H1 (cell line): ENCODE measurements at regions not wholly inside any gene's neighbourhood (a gene's known extent, or its start where the extent isn't known, plus 50 kb on each side); places are given as distances from the start of the nearest gene placed in this dataset.

Source experiments
- CTCF ChIA-PET: fragments of 300-600 bp; sonication (Branson Sonifier 250); formaldehyde crosslinking; loops from one replicate; lab custom pipeline; 2021; ENCODE audit not compliant: partially characterized antibody; lab: Charles Lee
- POLR2A ChIA-PET: fragments of 300-600 bp; sonication (Branson Sonifier 250); formaldehyde crosslinking; loops from one replicate; lab custom pipeline; 2021; ENCODE audit warnings: inconsistent platforms; ENCODE audit not compliant: partially characterized antibody; lab: Charles Lee
- DNase-seq, 2 experiments: peaks; one replicate each; pipeline versions ENCODE4 v3.0.0 to v3.0.0-alpha.2; 2010 to 2022; ENCODE audit warnings: low spot score in 2 of 2, low read depth in 1 of 2, mixed read lengths in 1 of 2
- FAIRE-seq: peaks from 2 replicates; lab custom pipeline; 2011; peaks lifted over from hg19 to GRCh38; lab: Jason Lieb, UNC
- H2AFZ ChIP-seq: 2 replicates; pipeline ENCODE4 v1.8.1; 2012; ENCODE audit warnings: low read length, inconsistent platforms
- H2AK5ac ChIP-seq: 2 replicates; pipeline ENCODE4 v1.6.1; 2013; ENCODE audit warnings: low read depth, low read length
- H2BK120ac ChIP-seq: replicated peaks from 2 replicates; pipeline ENCODE3; 2013; ENCODE audit warnings: low read depth, low read length, inconsistent platforms
- H2BK12ac ChIP-seq: 2 replicates; pipeline ENCODE4 v1.6.1; 2013; ENCODE audit warnings: low read depth, low read length
- H2BK15ac ChIP-seq: 2 replicates; pipeline ENCODE4 v1.6.1; 2013; ENCODE audit warnings: low read length
- H2BK20ac ChIP-seq: 2 replicates; pipeline ENCODE4 v1.6.1; 2013; ENCODE audit warnings: low read length
- H2BK5ac ChIP-seq: 2 replicates; pipeline ENCODE4 v1.6.1; 2013; ENCODE audit warnings: low read depth, low read length
- H3K14ac ChIP-seq: 2 replicates; pipeline ENCODE4 v1.6.1; 2013; ENCODE audit warnings: inconsistent platforms; ENCODE audit not compliant: insufficient read length
- H3K18ac ChIP-seq: 2 replicates; pipeline ENCODE4 v1.6.1; 2013; ENCODE audit warnings: low read length; ENCODE audit errors: extremely low read depth
- H3K23ac ChIP-seq: 2 replicates; pipeline ENCODE4 v1.6.1; 2013; ENCODE audit warnings: inconsistent platforms; ENCODE audit not compliant: insufficient read length
- H3K23me2 ChIP-seq: 2 replicates; pipeline ENCODE4 v1.6.1; 2013; ENCODE audit warnings: low read depth, low read length
- H3K27ac ChIP-seq: 2 replicates; pipeline ENCODE4 v1.6.1; 2011; ENCODE audit warnings: low read depth, low read length, inconsistent platforms
- H3K27me3 ChIP-seq, 4 experiments: replicated peaks in 1 of 4; 1 replicate in 1 of 4; 2 replicates in 3 of 4; pipeline versions ENCODE4 v1.6.1 to v1.8.1; 2011 to 2013; ENCODE audit warnings: low read length in 3 of 4, mild to moderate bottlenecking in 3 of 4, inconsistent platforms in 2 of 4, mixed read lengths in 2 of 4, moderate library complexity in 1 of 4; ENCODE audit not compliant: control insufficient read depth in 3 of 4, insufficient read depth in 3 of 4; ENCODE audit errors: extremely low read depth in 1 of 4
- H3K36me3 ChIP-seq, 4 experiments: 2 replicates each; pipeline versions ENCODE4 v1.6.1 to v1.8.1; 2011 to 2013; ENCODE audit warnings: mild to moderate bottlenecking in 4 of 4, low read length in 3 of 4, moderate library complexity in 2 of 4, control low read depth in 1 of 4, inconsistent platforms in 1 of 4; ENCODE audit not compliant: insufficient read depth in 4 of 4, control insufficient read depth in 2 of 4
- H3K4ac ChIP-seq: replicated peaks from 2 replicates; pipeline ENCODE3; 2013; ENCODE audit warnings: low read length, low read depth, mixed read lengths, inconsistent platforms; ENCODE audit not compliant: insufficient read length
- H3K4me1 ChIP-seq, 4 experiments: replicated peaks in 1 of 4; 1 replicate in 1 of 4; 2 replicates in 3 of 4; pipeline versions ENCODE4 v1.6.1 to v1.8.1; 2011 to 2013; ENCODE audit warnings: low read length in 3 of 4, inconsistent platforms in 2 of 4, mixed read lengths in 1 of 4; ENCODE audit not compliant: insufficient read depth in 4 of 4, control insufficient read depth in 3 of 4
- H3K4me2 ChIP-seq, 2 experiments: 2 replicates each; pipeline versions ENCODE4 v1.6.1 to v1.8.1; 2011 to 2013; ENCODE audit warnings: low read depth in 2 of 2, low read length in 2 of 2, control low read depth in 1 of 2, inconsistent platforms in 1 of 2, mild to moderate bottlenecking in 1 of 2; ENCODE audit not compliant: insufficient read depth in 1 of 2
- H3K4me3 ChIP-seq, 4 experiments: fragments of 200-600, 300-600 bp in 1 of 4; sonication (generic), shearing (Covaris generic), sonication (Bioruptor Twin) in 1 of 4; 2 replicates each; pipeline versions ENCODE4 v1.5.1 to v1.8.1; 2011 to 2016; ENCODE audit warnings: low read length in 4 of 4, low read depth in 3 of 4, control low read depth in 2 of 4, inconsistent platforms in 2 of 4, mild to moderate bottlenecking in 2 of 4, mixed read lengths in 1 of 4, moderate library complexity in 1 of 4; ENCODE audit not compliant: insufficient read depth in 2 of 4; ENCODE audit errors: extremely low read depth in 1 of 4
- H3K56ac ChIP-seq: replicated peaks from 2 replicates; pipeline ENCODE3; 2013; ENCODE audit warnings: low read depth, mild to moderate bottlenecking, mixed read lengths, low read length, inconsistent platforms; ENCODE audit not compliant: insufficient read length
- H3K79me1 ChIP-seq: 2 replicates; pipeline ENCODE4 v1.6.1; 2013; ENCODE audit warnings: low read depth, low read length, control low read depth
- H3K79me2 ChIP-seq, 2 experiments: 2 replicates each; pipeline versions ENCODE4 v1.6.1 to v1.8.1; 2012 to 2013; ENCODE audit warnings: low read length in 2 of 2, mild to moderate bottlenecking in 2 of 2, inconsistent platforms in 1 of 2; ENCODE audit not compliant: insufficient read depth in 2 of 2, control insufficient read depth in 1 of 2
- H3K9ac ChIP-seq, 4 experiments: replicated peaks in 1 of 4; 1 replicate in 1 of 4; 2 replicates in 3 of 4; pipeline versions ENCODE4 v1.6.1 to v1.8.1; 2011 to 2013; ENCODE audit warnings: low read depth in 3 of 4, low read length in 3 of 4, control low read depth in 2 of 4, mild to moderate bottlenecking in 2 of 4, moderate library complexity in 2 of 4, inconsistent platforms in 1 of 4; ENCODE audit errors: extremely low read depth in 1 of 4
- H3K9me3 ChIP-seq, 2 experiments: 2 replicates each; pipeline versions ENCODE4 v1.6.1 to v1.8.1; 2012 to 2013; ENCODE audit warnings: mild to moderate bottlenecking in 2 of 2, moderate library complexity in 2 of 2, control low read depth in 1 of 2, inconsistent platforms in 1 of 2, low read depth in 1 of 2, low read length in 1 of 2, mixed read lengths in 1 of 2; ENCODE audit not compliant: insufficient read depth in 2 of 2
- H4K20me1 ChIP-seq, 2 experiments: replicated peaks in 1 of 2; 2 replicates each; pipeline versions ENCODE3 to v1.8.1; 2011 to 2013; ENCODE audit warnings: inconsistent platforms in 2 of 2, low read length in 2 of 2, mild to moderate bottlenecking in 1 of 2; ENCODE audit not compliant: insufficient read depth in 2 of 2, control insufficient read depth in 1 of 2
- H4K5ac ChIP-seq: 2 replicates; pipeline ENCODE4 v1.6.1; 2013; ENCODE audit warnings: low read length, low read depth, mixed read lengths, inconsistent platforms; ENCODE audit not compliant: insufficient read length
- H4K8ac ChIP-seq: 2 replicates; pipeline ENCODE4 v1.8.0; 2013; ENCODE audit warnings: mild to moderate bottlenecking, moderate library complexity, low read length, inconsistent platforms; ENCODE audit not compliant: insufficient read depth; ENCODE audit errors: extremely low read depth
- H4K91ac ChIP-seq: replicated peaks from 2 replicates; pipeline ENCODE3; 2013; ENCODE audit warnings: low read length, mixed read lengths, inconsistent platforms; ENCODE audit not compliant: insufficient read length
- CEBPB ChIP-seq: IDR thresholded peaks from 2 replicates; pipeline ENCODE4 v1.6.1; 2012; ENCODE audit warnings: low read depth, low read length
- CHD2 ChIP-seq: IDR thresholded peaks from 2 replicates; pipeline ENCODE4 v1.6.1; 2012; ENCODE audit warnings: low read length, improper control_type of control experiment
- WGBS, 2 experiments: shearing (Covaris generic) in 1 of 2; methylation state at CpG; one replicate each; pipeline versions ENCODE4 v1.1.6 to v1.1.7; 2013 to 2015; ENCODE audit warnings: low lambda C conversion rate in 2 of 2, mixed read lengths in 2 of 2, inconsistent platforms in 1 of 2, low coverage in 1 of 2, missing lambda C conversion rate in 1 of 2; ENCODE audit not compliant: insufficient replicate concordance in 2 of 2, insufficient coverage in 1 of 2, insufficient read length in 1 of 2; ENCODE audit errors: extremely low coverage in 1 of 2, missing lambda C conversion rate in 1 of 2; 5-methylcytosine and 5-hydroxymethylcytosine counted together

GRCh38 chr22:48689206-48689605 is 1138.5 kb downstream of the BRD1 start:
- Histone ChIP-seq H3K18ac (no peak overlapping the region), H4K20me1 (peaks cover 0 to 8% of the 10 kb centered on the region in 2 experiments), H3K27me3 (no peaks in the 10 kb centered on the region), H3K23ac (no peak overlapping the region), H3K56ac (no peak overlapping the region), H3K9me3 (no peaks in the 10 kb centered on the region), H3K79me1 (0 out of 2 replicates have a peak, but pooled peaks cover 2% of the 10 kb centered on the region), H3K4ac (no peak overlapping the region), H3K14ac (no peak overlapping the region), H4K5ac (no peak overlapping the region), H3K27ac (no peak overlapping the region), H2BK12ac (no peak overlapping the region), H4K91ac (no peak overlapping the region), H3K4me3 (no peak overlapping the region), H2AFZ (no peak overlapping the region), H2BK5ac (no peak overlapping the region), H2AK5ac (no peak overlapping the region), H3K23me2 (peaks cover 9% of the 10 kb centered on the region; the same call in 1 of the 2 replicates), H2BK120ac (no peak overlapping the region), H3K79me2 (peaks cover 0 to 2% of the 10 kb centered on the region in 2 experiments; a peak in 1 of 4 replicates), H2BK15ac (no peak overlapping the region), H3K9ac (no peak overlapping the region), H3K36me3 (no peaks in the 10 kb centered on the region), H3K4me1 (peaks cover 0 to 4% (median 1%) of the 10 kb centered on the region in 4 experiments; a peak in 3 of 7 replicates), H3K4me2 (no peak overlapping the region), H4K8ac (no peak overlapping the region; the same call in 1 of the 2 replicates), H2BK20ac (no peak overlapping the region)
- POLR2A ChIA-PET, result no interaction called here
- WGBS, 2 experiments, result 95% methylated on average over 18 of the region's 18 CpGs; no CpG with 5 or more reads in 1 of the 2 experiments
- peak; percentile 31; the same call in 1 of the 2 replicates for TF ChIP-seq CEBPB
- TF ChIP-seq CHD2, result no peak
- FAIRE-seq, result no peak
- DNase-seq, result no peak
- CTCF ChIA-PET, result no interaction called here
